ENCODE measurements at regions not wholly inside any gene's neighbourhood (a gene's known extent, or its start where the extent isn't known, plus 50 kb on each side); places are given as distances from the start of the nearest gene placed in this dataset.

- DNase-seq, result no peak
- Mint-ChIP-seq H3K4me3 (no peak overlapping the region), H3K36me3 (ENCODE audit: insufficient read depth) (no peaks in the 10 kb centered on the region), H3K4me1 (ENCODE audit: low read depth) (no peaks in the 10 kb centered on the region), H3K27me3 (ENCODE audit: low read depth) (peaks cover 2% of the 10 kb centered on the region), H3K9me3 (no peaks in the 10 kb centered on the region)
- ATAC-seq, result no peak
Measured at GRCh38 chr3:87082796-87083440, 92.0 kb upstream of the VGLL3 start.

GRCh38 chr3:87077355-87077754 is 86.4 kb upstream of the VGLL3 start:
- H3K4me1 Mint-ChIP-seq (ENCODE audit: low read depth), result no peaks in the 10 kb centered on the region

DNA sequence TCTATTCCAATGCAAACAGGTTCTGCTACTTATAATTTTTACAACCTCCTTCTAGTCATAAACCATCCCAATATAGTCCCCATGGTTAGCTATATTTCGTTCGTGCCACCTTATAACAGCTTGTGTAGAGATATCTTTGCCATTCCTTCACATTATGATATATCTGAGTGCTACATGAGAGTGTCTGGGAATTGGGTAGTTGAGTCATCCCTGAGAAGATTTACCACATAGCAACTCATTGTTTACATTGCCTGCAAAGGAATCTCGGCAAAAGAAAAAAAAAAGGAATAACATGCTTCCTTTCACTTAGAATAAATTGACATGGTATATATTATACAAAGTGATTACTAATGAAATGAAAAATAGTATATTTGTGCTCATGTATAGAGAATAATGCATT is 86.0 kb upstream of the VGLL3 start:
- no peak overlapping the region for H3K4me3 Mint-ChIP-seq
- no peak for ATAC-seq
- H3K9me3 Mint-ChIP-seq, result no peaks in the 10 kb centered on the region
- H3K27me3 Mint-ChIP-seq (ENCODE audit: low read depth), result no peaks in the 10 kb centered on the region
- DNase-seq, result no peak
- H3K36me3 Mint-ChIP-seq (ENCODE audit: insufficient read depth), result no peaks in the 10 kb centered on the region
- H3K4me1 Mint-ChIP-seq (ENCODE audit: low read depth), result no peaks in the 10 kb centered on the region

More at GRCh38 chr3:87077355-87077754, 86.4 kb upstream of the VGLL3 start:
- Mint-ChIP-seq H3K9me3 (no peaks in the 10 kb centered on the region), H3K27me3 (ENCODE audit: low read depth) (no peaks in the 10 kb centered on the region), H3K36me3 (ENCODE audit: insufficient read depth) (no peaks in the 10 kb centered on the region), H3K4me3 (no peak overlapping the region)
- DNase-seq (no peak), ATAC-seq (no peak)

DNA sequence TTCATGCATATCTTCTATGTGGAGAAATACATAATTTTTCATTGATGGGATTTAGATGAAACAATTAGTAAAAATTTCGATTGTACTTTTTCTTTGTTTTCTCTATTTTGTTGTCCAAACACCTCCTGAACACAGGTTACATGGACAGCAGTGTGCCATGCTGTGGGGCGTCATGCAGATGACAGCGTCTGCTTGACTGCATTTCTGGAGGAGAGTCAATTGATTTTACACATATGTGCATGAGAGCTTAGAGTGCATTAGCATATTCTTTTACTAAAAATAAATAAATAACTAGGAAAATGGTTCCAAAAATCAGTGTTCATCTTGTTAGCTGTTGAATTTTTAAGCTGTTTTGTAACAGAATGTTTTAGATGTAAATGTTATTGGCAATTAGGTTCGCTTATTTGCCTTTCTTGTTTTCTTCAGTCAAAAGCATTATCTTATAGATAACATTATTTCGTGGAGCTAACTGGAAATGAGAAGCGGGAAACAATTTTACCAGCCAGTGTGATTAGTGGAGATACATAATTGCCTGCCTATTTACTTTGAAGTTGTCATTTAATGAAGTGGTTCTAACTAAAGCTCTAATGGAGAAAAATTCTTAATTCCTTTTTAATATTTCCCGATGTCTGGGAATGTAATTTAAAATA is 82.7 kb upstream of the VGLL3 start:
- Mint-ChIP-seq H3K27me3 (ENCODE audit: low read depth) (no peaks in the 10 kb centered on the region), H3K36me3 (ENCODE audit: insufficient read depth) (no peaks in the 10 kb centered on the region), H3K4me3 (no peak overlapping the region), H3K4me1 (ENCODE audit: low read depth) (no peaks in the 10 kb centered on the region), H3K9me3 (no peaks in the 10 kb centered on the region)
- DNase-seq (no peak), ATAC-seq (no peak)

DNA sequence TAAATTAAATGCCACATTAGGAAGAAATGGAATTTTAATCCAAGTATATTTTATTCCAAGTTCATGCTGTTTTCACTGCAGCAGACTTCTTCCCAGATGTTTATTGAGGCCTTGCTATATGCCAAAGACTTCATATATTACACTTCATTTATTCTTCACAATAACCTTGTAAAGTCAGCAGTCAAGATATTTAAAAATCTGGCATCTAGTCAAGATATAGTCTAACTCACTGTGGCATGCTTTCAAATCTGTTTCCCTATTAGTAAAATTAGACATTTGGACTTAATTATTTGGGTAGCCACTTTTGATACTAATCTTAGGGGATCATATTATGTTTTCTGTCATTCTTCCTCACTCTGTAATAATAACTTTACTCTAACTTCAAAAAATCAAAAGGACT is 81.5 kb upstream of the VGLL3 start:
- no peaks in the 10 kb centered on the region for H3K9me3 Mint-ChIP-seq
- no peaks in the 10 kb centered on the region for H3K27me3 Mint-ChIP-seq (ENCODE audit: low read depth)
- DNase-seq, result no peak
- H3K4me1 Mint-ChIP-seq (ENCODE audit: low read depth), result no peaks in the 10 kb centered on the region
- no peak overlapping the region for H3K4me3 Mint-ChIP-seq
- no peaks in the 10 kb centered on the region for H3K36me3 Mint-ChIP-seq (ENCODE audit: insufficient read depth)
- no peak for ATAC-seq

DNA sequence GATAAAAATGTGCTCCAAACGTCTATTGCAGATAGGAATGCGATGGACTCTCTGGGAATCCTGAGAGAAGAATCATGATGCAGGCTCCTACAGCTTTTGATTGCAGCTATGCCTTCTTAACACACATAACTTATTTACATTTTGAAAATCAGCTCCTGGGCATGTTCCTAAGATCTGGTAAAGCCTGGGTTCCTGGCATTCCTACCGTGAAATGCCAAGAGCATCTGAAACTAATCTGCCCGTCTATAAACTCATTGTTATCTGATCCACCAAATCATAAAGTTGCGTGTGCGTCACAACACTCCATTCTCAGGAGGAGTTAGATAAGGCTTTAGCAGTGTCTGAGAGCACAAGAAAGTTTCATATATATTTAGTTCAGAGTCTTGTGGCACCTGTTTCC is 79.0 kb upstream of the VGLL3 start:
- ATAC-seq, result no peak
- Mint-ChIP-seq H3K36me3 (ENCODE audit: insufficient read depth) (no peaks in the 10 kb centered on the region), H3K4me3 (no peak overlapping the region), H3K9me3 (no peaks in the 10 kb centered on the region), H3K4me1 (ENCODE audit: low read depth) (no peaks in the 10 kb centered on the region), H3K27me3 (ENCODE audit: low read depth) (no peaks in the 10 kb centered on the region)
- no peak for DNase-seq

- no peaks in the 10 kb centered on the region for H3K9me3 Mint-ChIP-seq
- no peaks in the 10 kb centered on the region for H3K27me3 Mint-ChIP-seq (ENCODE audit: low read depth)
- H3K36me3 Mint-ChIP-seq (ENCODE audit: insufficient read depth), result no peaks in the 10 kb centered on the region
- DNase-seq (no peak), ATAC-seq (no peak)
- no peak overlapping the region for H3K4me3 Mint-ChIP-seq
- no peaks in the 10 kb centered on the region for H3K4me1 Mint-ChIP-seq (ENCODE audit: low read depth)
Measured at GRCh38 chr3:87069021-87069420, 78.1 kb upstream of the VGLL3 start.

GRCh38 chr3:87062685-87063084 is 71.7 kb upstream of the VGLL3 start:
- ATAC-seq (no peak), DNase-seq (no peak)
- Mint-ChIP-seq H3K9me3 (no peaks in the 10 kb centered on the region), H3K36me3 (ENCODE audit: insufficient read depth) (no peaks in the 10 kb centered on the region), H3K27me3 (ENCODE audit: low read depth) (no peaks in the 10 kb centered on the region), H3K4me1 (ENCODE audit: low read depth) (no peaks in the 10 kb centered on the region), H3K4me3 (no peak overlapping the region)

- Mint-ChIP-seq H3K4me1 (ENCODE audit: low read depth) (no peaks in the 10 kb centered on the region), H3K4me3 (no peak overlapping the region), H3K9me3 (no peaks in the 10 kb centered on the region), H3K36me3 (ENCODE audit: insufficient read depth) (no peaks in the 10 kb centered on the region), H3K27me3 (ENCODE audit: low read depth) (no peaks in the 10 kb centered on the region)
- DNase-seq (no peak), ATAC-seq (no peak)
Measured at GRCh38 chr3:87057474-87057873, 66.5 kb upstream of the VGLL3 start.

DNA sequence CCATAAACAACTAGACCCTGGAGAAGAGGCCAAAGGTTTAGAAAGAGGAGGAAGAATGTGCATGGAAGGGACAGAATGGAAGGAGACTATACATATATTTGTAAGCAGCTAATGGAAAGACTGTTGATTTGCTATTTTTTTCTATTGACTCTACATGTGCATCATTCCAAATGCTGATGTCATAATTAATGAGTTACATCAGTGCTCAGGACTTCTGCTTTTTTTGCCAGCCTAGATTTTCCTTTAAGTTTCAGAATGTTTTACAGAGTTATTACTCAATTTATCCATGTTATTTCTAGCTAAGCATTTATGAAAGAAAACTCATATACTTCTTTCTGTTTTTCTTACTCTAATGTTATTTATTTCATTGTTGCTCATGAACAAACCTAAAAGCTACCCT is 62.6 kb upstream of the VGLL3 start:
- Mint-ChIP-seq H3K27me3 (ENCODE audit: low read depth) (no peaks in the 10 kb centered on the region), H3K4me1 (ENCODE audit: low read depth) (no peaks in the 10 kb centered on the region), H3K9me3 (no peaks in the 10 kb centered on the region), H3K36me3 (ENCODE audit: insufficient read depth) (no peaks in the 10 kb centered on the region), H3K4me3 (no peak overlapping the region)
- no peak for ATAC-seq
- no peak for DNase-seq

GRCh38 chr3:87052499-87053260 is 61.7 kb upstream of the VGLL3 start:
- H3K36me3 Mint-ChIP-seq (ENCODE audit: insufficient read depth), result no peaks in the 10 kb centered on the region
- DNase-seq, result no peak
- no peak for ATAC-seq
- H3K4me1 Mint-ChIP-seq (ENCODE audit: low read depth), result no peaks in the 10 kb centered on the region
- H3K4me3 Mint-ChIP-seq, result no peak overlapping the region
- no peaks in the 10 kb centered on the region for H3K9me3 Mint-ChIP-seq
- no peaks in the 10 kb centered on the region for H3K27me3 Mint-ChIP-seq (ENCODE audit: low read depth)

DNA sequence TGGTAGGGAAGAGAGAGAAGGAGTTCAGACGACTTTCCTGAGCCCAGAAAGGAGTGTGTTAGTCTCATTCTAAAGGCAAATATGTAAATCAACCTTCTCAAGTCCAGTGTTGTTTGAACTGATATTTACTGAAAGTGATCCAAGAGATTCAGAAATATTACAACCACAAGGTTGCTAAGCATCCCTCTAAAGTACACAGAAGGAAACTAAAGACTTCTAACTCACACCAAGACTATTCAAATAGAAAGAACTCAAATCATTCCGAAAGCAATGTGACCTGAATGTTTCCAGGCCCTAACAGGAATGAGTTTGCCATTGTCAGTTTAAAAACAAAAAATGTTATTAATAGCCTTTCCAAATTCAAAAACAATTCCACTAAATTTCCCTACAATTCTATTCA is 56.9 kb upstream of the VGLL3 start:
- Mint-ChIP-seq H3K27me3 (ENCODE audit: low read depth) (no peaks in the 10 kb centered on the region), H3K4me1 (ENCODE audit: low read depth) (no peaks in the 10 kb centered on the region), H3K4me3 (no peak overlapping the region), H3K9me3 (no peaks in the 10 kb centered on the region), H3K36me3 (ENCODE audit: insufficient read depth) (no peaks in the 10 kb centered on the region)
- ATAC-seq (no peak), DNase-seq (no peak)

GRCh38 chr3:87046241-87046640 is 55.3 kb upstream of the VGLL3 start:
- Mint-ChIP-seq H3K4me3 (no peak overlapping the region), H3K27me3 (ENCODE audit: low read depth) (no peaks in the 10 kb centered on the region), H3K9me3 (no peaks in the 10 kb centered on the region), H3K36me3 (ENCODE audit: insufficient read depth) (no peaks in the 10 kb centered on the region), H3K4me1 (ENCODE audit: low read depth) (no peaks in the 10 kb centered on the region)
- no peak for ATAC-seq
- DNase-seq, result no peak

DNA sequence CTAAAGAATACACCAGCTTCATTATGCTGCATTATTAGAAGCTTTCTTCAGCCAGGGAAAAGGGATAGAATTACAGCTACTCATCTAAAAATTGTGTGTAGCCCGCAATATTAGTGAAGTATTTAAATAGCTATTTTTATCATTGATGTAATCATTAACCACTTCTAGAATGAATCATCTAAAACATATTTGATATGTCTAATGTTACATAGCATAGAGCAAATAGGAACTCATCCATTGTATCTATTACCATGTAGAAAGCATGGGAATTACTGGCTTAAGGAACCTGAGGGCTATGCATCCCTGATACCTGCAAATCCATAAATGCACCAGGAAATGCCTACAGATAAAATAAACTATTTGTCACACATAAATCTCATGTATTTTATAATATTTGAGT is 54.5 kb upstream of the VGLL3 start:
- no peaks in the 10 kb centered on the region for H3K27me3 Mint-ChIP-seq (ENCODE audit: low read depth)
- H3K9me3 Mint-ChIP-seq, result no peaks in the 10 kb centered on the region
- no peak for DNase-seq
- H3K36me3 Mint-ChIP-seq (ENCODE audit: insufficient read depth), result no peaks in the 10 kb centered on the region
- H3K4me1 Mint-ChIP-seq (ENCODE audit: low read depth), result no peaks in the 10 kb centered on the region
- no peak for ATAC-seq
- no peak overlapping the region for H3K4me3 Mint-ChIP-seq

GRCh38 chr3:87044846-87045245 is 53.9 kb upstream of the VGLL3 start:
- no peak for ATAC-seq
- no peaks in the 10 kb centered on the region for H3K9me3 Mint-ChIP-seq
- no peaks in the 10 kb centered on the region for H3K27me3 Mint-ChIP-seq (ENCODE audit: low read depth)
- DNase-seq, result no peak
- no peaks in the 10 kb centered on the region for H3K4me1 Mint-ChIP-seq (ENCODE audit: low read depth)
- no peak overlapping the region for H3K4me3 Mint-ChIP-seq
- no peaks in the 10 kb centered on the region for H3K36me3 Mint-ChIP-seq (ENCODE audit: insufficient read depth)
